ENCODE measurements at regions not wholly inside any gene's neighbourhood (a gene's known extent, or its start where the extent isn't known, plus 50 kb on each side); places are given as distances from the start of the nearest gene placed in this dataset.

DNA sequence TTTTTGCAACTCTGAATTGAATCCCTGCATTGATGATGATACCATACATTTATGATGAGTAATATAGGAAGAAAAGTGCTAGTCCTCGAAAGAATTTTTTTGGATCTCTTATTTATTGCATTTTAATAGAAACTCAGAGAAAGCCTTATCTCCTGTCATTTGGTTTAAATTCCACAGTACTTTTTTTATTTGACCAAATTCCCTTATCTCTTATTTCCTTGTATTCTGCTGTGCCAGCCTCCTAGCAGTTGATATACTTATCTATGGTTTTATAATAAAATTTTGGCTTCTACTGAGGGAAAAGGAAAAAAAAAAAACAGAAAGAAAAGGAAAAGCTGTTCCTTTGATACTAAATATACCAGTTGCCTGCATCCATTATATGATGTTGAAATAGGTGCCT is 535.1 kb upstream of the NR2F2 start:
- H3K9ac ChIP-seq (ENCODE audit: low read depth, low read length), result no peak overlapping the region
- no peak overlapping the region for H3K4me3 ChIP-seq (ENCODE audit: low read depth, low read length)
- H3K36me3 ChIP-seq (ENCODE audit: control insufficient read depth, insufficient read depth, low read length), result no peaks in the 10 kb centered on the region
- H3K27ac ChIP-seq (ENCODE audit: low read depth, low read length), result no peak overlapping the region
- no peaks in the 10 kb centered on the region for H3K4me1 ChIP-seq (ENCODE audit: control insufficient read depth, insufficient read depth, low read length)
- no peaks in the 10 kb centered on the region for H3K27me3 ChIP-seq (ENCODE audit: control insufficient read depth, insufficient read depth, low read length)
- no peaks in the 10 kb centered on the region for H3K9me3 ChIP-seq (ENCODE audit: control insufficient read depth, insufficient read depth, low read length)

DNA sequence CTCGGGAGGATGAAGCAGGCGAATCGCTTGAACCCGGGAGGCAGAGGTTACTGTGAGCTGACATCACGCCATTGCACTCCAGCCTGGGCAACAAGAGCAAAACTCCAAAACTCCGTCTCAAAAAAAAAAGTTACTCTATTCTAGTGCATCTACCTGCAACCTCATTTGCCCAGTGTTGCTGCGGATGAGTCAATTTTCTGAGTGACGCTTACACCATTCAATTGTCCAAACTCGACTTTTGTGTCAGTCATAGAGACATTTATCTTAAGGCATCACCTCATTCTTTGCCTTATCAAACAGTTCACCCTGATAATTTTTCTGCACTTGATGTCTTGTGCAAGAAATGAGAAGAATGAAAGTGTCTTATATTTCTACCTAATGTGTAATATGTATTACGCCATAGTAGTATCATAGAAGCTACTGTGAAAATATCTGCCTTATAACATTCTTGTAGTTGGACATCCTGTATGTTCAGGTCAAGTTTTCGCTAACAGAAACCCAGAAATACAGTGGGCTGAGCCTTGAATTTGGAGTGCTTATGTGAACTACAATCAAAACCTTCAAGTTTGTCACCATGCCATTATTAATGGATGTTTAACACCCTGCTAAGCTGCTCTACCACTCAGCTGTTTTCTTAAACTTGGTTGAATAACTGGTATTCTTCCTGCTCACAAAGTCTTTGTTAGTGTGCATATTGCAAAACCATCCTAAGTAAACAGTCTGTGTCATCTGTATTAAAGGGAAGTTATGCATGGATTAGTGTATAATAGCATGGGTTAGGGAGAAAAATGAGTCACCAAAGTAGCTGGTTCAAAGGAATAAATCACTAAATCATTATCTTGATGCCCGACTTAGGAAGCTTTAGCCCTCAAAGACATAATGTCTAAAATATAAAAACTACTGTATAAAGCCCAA is 531.0 kb upstream of the NR2F2 start:
- H3K27ac ChIP-seq (ENCODE audit: low read depth, low read length), result no peak overlapping the region
- H3K9ac ChIP-seq (ENCODE audit: low read depth, low read length), result no peak overlapping the region
- H3K36me3 ChIP-seq (ENCODE audit: control insufficient read depth, insufficient read depth, low read length), result no peaks in the 10 kb centered on the region
- H3K9me3 ChIP-seq (ENCODE audit: control insufficient read depth, insufficient read depth, low read length), result no peaks in the 10 kb centered on the region
- H3K4me1 ChIP-seq (ENCODE audit: control insufficient read depth, insufficient read depth, low read length), result peaks cover 6% of the 10 kb centered on the region; the same call in 1 of the 2 replicates
- no peak overlapping the region for H3K4me3 ChIP-seq (ENCODE audit: low read depth, low read length)
- H3K27me3 ChIP-seq (ENCODE audit: control insufficient read depth, insufficient read depth, low read length), result no peaks in the 10 kb centered on the region

DNA sequence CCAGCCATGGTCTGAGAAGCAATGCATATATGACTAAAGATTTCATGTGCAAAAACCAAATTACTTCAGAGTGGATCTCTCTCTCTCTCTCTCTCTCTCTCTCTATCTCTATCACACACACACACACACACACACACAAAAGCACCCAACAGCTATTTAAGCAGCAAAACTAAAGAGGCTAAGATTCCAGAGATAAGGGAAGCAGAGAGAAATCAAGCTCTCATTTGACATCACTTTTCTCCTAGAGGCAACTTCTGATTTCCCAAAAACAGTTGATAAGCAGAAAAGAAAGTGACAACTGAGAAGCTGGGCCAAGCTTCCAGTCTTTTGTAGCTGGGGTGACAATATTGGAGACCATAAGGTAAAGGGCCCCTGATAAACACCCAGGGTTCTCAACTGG is 526.0 kb upstream of the NR2F2 start:
- Histone ChIP-seq H3K4me3 (ENCODE audit: low read depth, low read length) (no peak overlapping the region), H3K4me1 (ENCODE audit: control insufficient read depth, insufficient read depth, low read length) (peaks cover 6% of the 10 kb centered on the region; the same call in 1 of the 2 replicates), H3K9ac (ENCODE audit: low read depth, low read length) (no peak overlapping the region), H3K36me3 (ENCODE audit: control insufficient read depth, insufficient read depth, low read length) (no peaks in the 10 kb centered on the region), H3K27me3 (ENCODE audit: control insufficient read depth, insufficient read depth, low read length) (no peaks in the 10 kb centered on the region), H3K27ac (ENCODE audit: low read depth, low read length) (no peak overlapping the region), H3K9me3 (ENCODE audit: control insufficient read depth, insufficient read depth, low read length) (no peaks in the 10 kb centered on the region)

DNA sequence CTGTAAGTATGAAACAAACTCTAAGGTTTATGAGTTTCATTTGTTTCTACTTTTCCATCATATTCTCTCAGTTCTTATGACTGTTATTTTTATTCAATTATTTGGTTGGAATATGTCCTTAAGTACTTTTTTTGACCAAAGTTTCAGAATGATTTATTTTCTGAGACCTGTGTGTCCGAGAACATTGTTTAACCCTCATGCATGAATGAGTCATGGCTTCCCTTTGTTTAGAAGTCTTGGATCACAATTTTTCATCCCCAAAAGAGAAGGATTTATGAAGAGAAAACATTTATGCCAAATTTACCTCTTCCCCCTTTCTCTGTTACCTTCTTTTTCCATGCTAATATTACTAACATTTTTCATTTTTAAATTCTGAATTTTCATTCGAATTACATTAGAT is 518.0 kb upstream of the NR2F2 start:
- Histone ChIP-seq H3K27me3 (ENCODE audit: control insufficient read depth, insufficient read depth, low read length) (no peaks in the 10 kb centered on the region), H3K4me1 (ENCODE audit: control insufficient read depth, insufficient read depth, low read length) (no peaks in the 10 kb centered on the region), H3K27ac (ENCODE audit: low read depth, low read length) (no peak overlapping the region), H3K4me3 (ENCODE audit: low read depth, low read length) (no peak overlapping the region), H3K36me3 (ENCODE audit: control insufficient read depth, insufficient read depth, low read length) (no peaks in the 10 kb centered on the region), H3K9me3 (ENCODE audit: control insufficient read depth, insufficient read depth, low read length) (no peaks in the 10 kb centered on the region), H3K9ac (ENCODE audit: low read depth, low read length) (no peak overlapping the region)

DNA sequence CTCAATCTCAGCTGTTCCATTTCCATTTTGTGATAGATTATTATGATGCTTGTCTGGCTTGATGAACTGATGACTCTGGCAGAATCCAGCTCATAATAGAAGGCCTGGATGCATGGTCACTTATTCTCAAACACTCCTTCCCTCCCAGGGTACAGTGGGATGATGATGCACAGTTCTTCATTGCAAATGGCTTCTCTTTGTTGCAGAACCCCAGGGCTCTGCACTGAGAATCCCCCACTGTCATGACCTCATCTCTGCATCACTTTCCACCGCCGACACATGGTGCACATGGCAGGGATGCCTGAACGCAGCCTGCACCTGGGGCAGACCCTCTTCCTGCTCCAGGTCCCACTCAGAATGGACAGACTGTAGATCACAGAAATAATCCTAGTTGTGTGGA is 515.6 kb upstream of the NR2F2 start:
- Histone ChIP-seq H3K4me1 (ENCODE audit: control insufficient read depth, insufficient read depth, low read length) (no peaks in the 10 kb centered on the region), H3K4me3 (ENCODE audit: low read depth, low read length) (no peak overlapping the region), H3K9ac (ENCODE audit: low read depth, low read length) (no peak overlapping the region), H3K27ac (ENCODE audit: low read depth, low read length) (no peak overlapping the region), H3K9me3 (ENCODE audit: control insufficient read depth, insufficient read depth, low read length) (no peaks in the 10 kb centered on the region), H3K27me3 (ENCODE audit: control insufficient read depth, insufficient read depth, low read length) (no peaks in the 10 kb centered on the region), H3K36me3 (ENCODE audit: control insufficient read depth, insufficient read depth, low read length) (no peaks in the 10 kb centered on the region)

DNA sequence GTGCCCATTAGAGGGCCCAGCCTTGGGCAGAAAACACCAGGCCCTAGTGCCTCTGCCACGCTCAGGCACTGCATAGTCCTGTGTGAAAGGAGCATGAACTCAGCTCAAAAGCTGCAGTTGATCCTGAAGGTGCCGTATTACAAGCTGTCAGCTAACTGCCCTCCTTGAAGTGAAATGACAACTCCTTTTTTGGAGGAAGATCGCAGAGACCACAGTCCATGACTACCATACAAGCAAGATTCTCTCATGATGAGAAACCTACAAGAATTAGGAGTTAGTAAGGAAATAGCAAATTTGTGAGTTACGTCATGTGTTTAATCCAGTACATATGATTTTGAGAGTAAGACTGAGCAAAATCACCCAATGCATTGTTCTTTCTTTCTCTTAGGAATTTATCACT is 513.9 kb upstream of the NR2F2 start:
- no peaks in the 10 kb centered on the region for H3K9me3 ChIP-seq (ENCODE audit: control insufficient read depth, insufficient read depth, low read length)
- H3K27ac ChIP-seq (ENCODE audit: low read depth, low read length), result no peak overlapping the region
- H3K4me1 ChIP-seq (ENCODE audit: control insufficient read depth, insufficient read depth, low read length), result no peaks in the 10 kb centered on the region
- H3K4me3 ChIP-seq (ENCODE audit: low read depth, low read length), result no peak overlapping the region
- no peaks in the 10 kb centered on the region for H3K27me3 ChIP-seq (ENCODE audit: control insufficient read depth, insufficient read depth, low read length)
- H3K36me3 ChIP-seq (ENCODE audit: control insufficient read depth, insufficient read depth, low read length), result no peaks in the 10 kb centered on the region
- no peak overlapping the region for H3K9ac ChIP-seq (ENCODE audit: low read depth, low read length)

DNA sequence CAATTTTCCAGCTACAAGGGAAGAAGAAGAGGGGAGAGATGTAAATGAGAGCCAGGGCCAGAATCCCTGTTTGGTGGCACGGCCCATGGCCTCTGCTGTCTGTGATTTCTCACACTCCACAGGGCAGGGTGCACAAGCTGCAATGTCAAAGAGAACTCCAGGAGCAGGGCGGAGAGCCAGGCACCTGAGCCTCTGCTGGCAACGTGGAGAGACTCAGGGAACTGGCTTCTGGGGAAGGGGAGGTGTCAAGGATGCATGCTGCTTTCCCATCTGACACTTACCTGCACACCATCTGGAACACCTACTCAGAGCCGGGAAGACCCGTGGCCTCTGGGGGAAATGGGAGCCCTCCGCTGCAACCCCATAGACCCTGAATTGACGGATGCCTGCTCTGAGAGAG is 507.5 kb upstream of the NR2F2 start:
- Histone ChIP-seq H3K9ac (ENCODE audit: low read depth, low read length) (no peak overlapping the region), H3K27ac (ENCODE audit: low read depth, low read length) (no peak overlapping the region), H3K4me3 (ENCODE audit: low read depth, low read length) (no peak overlapping the region), H3K27me3 (ENCODE audit: control insufficient read depth, insufficient read depth, low read length) (no peaks in the 10 kb centered on the region), H3K9me3 (ENCODE audit: control insufficient read depth, insufficient read depth, low read length) (no peaks in the 10 kb centered on the region), H3K4me1 (ENCODE audit: control insufficient read depth, insufficient read depth, low read length) (0 out of 2 replicates have a peak, but pooled peaks cover 3% of the 10 kb centered on the region), H3K36me3 (ENCODE audit: control insufficient read depth, insufficient read depth, low read length) (no peaks in the 10 kb centered on the region)

DNA sequence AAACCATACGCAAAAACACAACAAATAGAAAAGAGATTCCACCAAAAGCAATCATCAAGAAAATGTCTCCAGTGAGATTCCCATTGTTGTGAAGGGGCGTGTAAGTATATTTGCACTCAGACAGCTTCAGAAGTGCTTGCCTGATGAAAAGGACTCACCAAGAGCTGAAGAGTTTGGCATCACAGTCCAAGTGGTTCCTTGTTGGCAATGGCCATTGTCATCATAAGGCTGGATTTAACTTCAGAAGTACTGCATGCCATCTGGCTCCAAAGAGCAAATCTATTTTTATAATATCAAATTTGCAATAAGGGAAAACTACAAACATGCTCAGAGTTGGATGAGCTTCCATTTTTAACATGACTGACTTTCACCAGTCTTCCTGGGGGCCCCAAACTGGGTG is 505.3 kb upstream of the NR2F2 start:
- Histone ChIP-seq H3K27ac (ENCODE audit: low read depth, low read length) (no peak overlapping the region), H3K4me1 (ENCODE audit: control insufficient read depth, insufficient read depth, low read length) (peaks cover 11% of the 10 kb centered on the region; the same call in 1 of the 2 replicates), H3K27me3 (ENCODE audit: control insufficient read depth, insufficient read depth, low read length) (no peaks in the 10 kb centered on the region), H3K9ac (ENCODE audit: low read depth, low read length) (no peak overlapping the region), H3K4me3 (ENCODE audit: low read depth, low read length) (no peak overlapping the region), H3K9me3 (ENCODE audit: control insufficient read depth, insufficient read depth, low read length) (0 out of 2 replicates have a peak, but pooled peaks cover 4% of the 10 kb centered on the region), H3K36me3 (ENCODE audit: control insufficient read depth, insufficient read depth, low read length) (no peaks in the 10 kb centered on the region)

DNA sequence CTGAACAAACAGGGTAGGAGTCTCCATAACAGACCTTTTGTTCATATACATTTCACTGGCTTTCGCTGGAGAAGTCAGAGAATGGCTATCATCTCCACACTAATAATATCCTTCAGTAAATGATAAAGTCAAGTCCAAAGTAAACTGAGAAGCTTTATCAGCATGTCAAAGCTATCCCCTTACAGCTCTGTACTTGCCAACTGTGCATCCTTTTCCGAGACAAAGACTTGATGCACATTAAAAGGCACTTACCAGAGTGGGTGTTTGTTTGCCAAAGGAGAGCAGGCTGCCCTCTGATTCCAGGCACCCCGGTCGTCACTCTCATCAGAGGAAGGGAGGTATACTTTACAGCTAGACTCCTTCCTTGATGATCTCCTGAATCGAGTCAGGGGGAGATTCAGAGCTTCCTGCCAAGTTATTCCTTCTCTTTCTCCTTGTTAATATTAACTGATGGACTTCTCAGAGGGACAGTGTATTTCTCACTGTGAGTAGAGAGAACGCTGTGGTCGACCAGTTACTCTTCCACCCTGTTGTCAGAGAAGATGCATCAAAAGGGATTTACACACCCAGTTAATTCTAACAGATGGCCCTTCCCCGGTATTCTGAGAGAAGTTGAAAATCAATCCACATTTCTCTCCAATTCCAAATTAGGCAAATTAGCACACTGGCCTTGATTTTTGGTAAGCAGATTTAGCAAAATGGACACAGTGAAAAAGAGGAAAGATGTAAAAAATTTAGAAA is 504.7 kb upstream of the NR2F2 start:
- Histone ChIP-seq H3K4me1 (ENCODE audit: control insufficient read depth, insufficient read depth, low read length) (peaks cover 11% of the 10 kb centered on the region; the same call in 1 of the 2 replicates), H3K4me3 (ENCODE audit: low read depth, low read length) (no peak overlapping the region), H3K36me3 (ENCODE audit: control insufficient read depth, insufficient read depth, low read length) (no peaks in the 10 kb centered on the region), H3K9me3 (ENCODE audit: control insufficient read depth, insufficient read depth, low read length) (0 out of 2 replicates have a peak, but pooled peaks cover 4% of the 10 kb centered on the region), H3K27me3 (ENCODE audit: control insufficient read depth, insufficient read depth, low read length) (no peaks in the 10 kb centered on the region), H3K27ac (ENCODE audit: low read depth, low read length) (no peak overlapping the region), H3K9ac (ENCODE audit: low read depth, low read length) (no peak overlapping the region)

DNA sequence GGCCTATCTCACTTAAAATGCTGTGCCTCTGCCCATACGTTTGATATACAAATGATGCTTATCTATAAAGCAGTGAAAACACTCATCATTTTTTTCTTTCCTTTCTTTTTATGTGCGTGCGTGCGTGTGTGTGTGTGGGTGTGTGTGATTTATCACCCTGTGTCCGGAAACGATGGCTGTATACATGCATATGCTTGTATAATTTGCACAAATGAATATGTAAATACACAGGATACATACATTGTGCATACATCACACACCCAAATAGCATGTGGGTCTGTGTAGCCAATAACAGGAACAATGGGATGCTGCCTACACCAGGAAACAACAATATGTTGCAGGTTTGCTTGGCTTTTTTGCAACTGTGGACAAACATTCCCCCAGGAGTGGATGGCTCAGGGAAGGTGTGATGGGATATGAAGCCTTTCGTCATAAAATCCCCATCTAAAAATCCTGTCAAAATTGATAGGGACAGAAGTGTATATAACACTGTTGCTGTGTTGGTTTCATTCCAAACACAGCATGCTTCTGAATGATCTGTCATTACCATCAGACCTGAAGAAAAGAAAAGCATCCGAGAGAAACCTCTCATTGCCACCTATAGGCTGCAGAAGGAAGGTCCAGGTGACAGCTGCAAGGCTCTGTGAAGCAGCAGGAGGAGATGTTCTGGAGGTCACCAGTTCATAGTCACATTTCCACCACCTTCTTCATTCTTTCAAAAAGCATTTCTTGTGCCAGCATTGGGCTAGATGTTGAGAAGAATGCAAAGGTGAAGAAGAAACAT is 503.9 kb upstream of the NR2F2 start:
- Histone ChIP-seq H3K36me3 (ENCODE audit: control insufficient read depth, insufficient read depth, low read length) (no peaks in the 10 kb centered on the region), H3K4me3 (ENCODE audit: low read depth, low read length) (no peak overlapping the region), H3K27ac (ENCODE audit: low read depth, low read length) (no peak overlapping the region), H3K4me1 (ENCODE audit: control insufficient read depth, insufficient read depth, low read length) (peaks cover 11% of the 10 kb centered on the region; the same call in 1 of the 2 replicates), H3K27me3 (ENCODE audit: control insufficient read depth, insufficient read depth, low read length) (no peaks in the 10 kb centered on the region), H3K9ac (ENCODE audit: low read depth, low read length) (no peak overlapping the region), H3K9me3 (ENCODE audit: control insufficient read depth, insufficient read depth, low read length) (0 out of 2 replicates have a peak, but pooled peaks cover 4% of the 10 kb centered on the region)
